Amniotic stem cell (primary cell): ENCODE measurements at regions not wholly inside any gene's neighbourhood (a gene's known extent, or its start where the extent isn't known, plus 50 kb on each side); places are given as distances from the start of the nearest gene placed in this dataset.

Experiments
- DNase-seq: peaks from one replicate; lab custom pipeline; 2025; lab: John Stamatoyannopoulos, UW

GRCh38 chr14:44010071-44010470 lies 497.0 kb downstream of the FSCB start:
- DNase-seq = no peak

- DNase-seq = no peak
Measured at GRCh38 chr14:44009642-44010041, 497.4 kb downstream of the FSCB start.

DNA sequence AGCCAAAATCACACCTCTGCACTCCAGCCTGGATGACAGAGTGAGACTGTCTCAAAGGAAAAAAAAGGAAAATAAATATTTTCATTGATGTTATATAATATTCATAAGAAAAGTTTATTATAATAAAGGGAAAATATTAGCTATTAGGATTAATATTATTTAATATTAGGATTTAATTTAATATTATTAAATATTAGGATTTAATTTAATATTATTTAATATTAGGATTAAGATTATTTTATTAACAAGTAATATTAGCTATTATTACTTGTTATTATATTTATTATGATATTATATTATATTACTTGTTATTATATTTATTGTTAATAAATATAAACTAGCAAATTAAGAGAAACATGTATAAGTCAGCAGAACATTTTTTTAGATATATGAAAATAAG lies 518.1 kb downstream of the FSCB start:
- DNase-seq = no peak

- no peak for DNase-seq
Measured at GRCh38 chr14:43983721-43984120, 523.4 kb downstream of the FSCB start.

GRCh38 chr14:43981135-43981768 lies 525.8 kb downstream of the FSCB start:
- DNase-seq = no peak

GRCh38 chr14:43956741-43957140 lies 550.3 kb downstream of the FSCB start:
- no peak for DNase-seq

GRCh38 chr14:43949400-43949799 lies 557.7 kb downstream of the FSCB start:
- DNase-seq = no peak

GRCh38 chr14:43939836-43940235 lies 567.2 kb downstream of the FSCB start:
- no peak for DNase-seq

DNA sequence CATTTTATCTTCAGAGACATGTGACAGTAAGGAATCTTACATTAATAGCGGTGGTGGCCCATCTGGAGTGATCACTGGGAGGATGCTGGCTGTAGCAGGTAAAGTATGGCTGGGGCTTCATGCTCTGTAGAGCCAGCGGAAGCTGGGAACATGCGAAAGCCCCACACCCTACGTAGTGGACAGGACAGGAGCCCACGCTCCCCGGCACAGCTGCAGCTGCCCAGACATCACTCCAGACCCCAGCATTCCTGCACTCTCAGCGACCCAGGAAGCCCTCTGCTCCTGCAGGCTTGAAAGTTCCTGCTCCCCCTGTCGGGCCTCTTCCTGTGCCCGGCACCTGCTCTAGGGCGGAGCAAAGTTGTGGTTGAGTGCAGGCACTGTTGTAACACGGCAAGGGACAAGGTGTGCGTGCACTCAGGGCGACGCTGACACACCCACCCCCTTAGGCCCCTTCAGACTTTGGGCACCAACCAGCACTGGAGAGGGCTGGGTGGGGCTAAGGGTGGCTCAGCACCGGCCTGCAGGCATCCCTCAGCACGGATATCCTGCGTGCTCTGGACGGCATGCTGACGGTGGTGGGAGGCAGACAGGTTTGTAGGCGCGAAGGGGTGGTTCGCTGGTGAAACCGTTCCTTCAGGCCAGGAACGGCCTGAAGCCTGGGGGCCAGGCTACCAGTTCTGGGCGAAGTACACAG lies 568.3 kb downstream of the FSCB start:
- no peak for DNase-seq

- no peak for DNase-seq
Measured at GRCh38 chr14:43937001-43937400, 570.1 kb downstream of the FSCB start.

DNA sequence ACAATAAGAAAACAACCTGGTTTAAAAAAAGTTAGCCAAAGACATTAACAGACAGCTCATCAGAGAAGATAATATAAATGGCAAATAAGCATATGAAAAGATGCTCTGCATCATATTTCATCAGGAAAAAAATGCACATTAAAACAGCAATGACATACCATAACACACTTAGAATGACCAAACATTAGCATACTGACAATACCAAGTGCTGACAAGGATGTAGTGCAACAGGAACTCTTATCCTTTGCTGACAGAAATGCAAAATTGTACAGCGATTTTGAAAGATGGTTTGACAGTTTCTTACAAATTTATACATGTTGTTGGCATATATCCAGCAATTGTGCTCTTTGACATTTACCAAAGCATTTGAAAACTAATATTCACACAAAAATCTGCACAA lies 573.0 kb downstream of the FSCB start:
- no peak for DNase-seq

GRCh38 chr14:43914041-43914693 lies 592.9 kb downstream of the FSCB start:
- no peak for DNase-seq

DNA sequence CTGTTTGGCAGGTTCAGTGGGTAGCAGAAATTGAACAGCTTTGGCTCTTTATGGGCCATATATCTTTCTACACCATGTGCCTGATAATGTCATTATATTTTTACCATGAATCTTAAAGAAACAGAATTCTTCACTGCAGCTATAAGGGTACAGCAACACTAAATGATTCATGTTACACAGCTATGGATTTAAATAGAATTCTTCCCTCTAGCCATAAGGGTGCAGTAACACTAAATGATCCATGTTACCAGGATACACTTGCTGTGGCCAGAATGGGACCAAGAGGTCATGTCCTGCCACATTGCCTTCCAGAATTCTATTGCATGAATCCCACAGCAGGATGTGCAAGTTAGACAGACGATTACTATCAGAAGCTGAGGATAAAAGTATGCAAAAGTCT lies 603.9 kb downstream of the FSCB start:
- no peak for DNase-seq

DNA sequence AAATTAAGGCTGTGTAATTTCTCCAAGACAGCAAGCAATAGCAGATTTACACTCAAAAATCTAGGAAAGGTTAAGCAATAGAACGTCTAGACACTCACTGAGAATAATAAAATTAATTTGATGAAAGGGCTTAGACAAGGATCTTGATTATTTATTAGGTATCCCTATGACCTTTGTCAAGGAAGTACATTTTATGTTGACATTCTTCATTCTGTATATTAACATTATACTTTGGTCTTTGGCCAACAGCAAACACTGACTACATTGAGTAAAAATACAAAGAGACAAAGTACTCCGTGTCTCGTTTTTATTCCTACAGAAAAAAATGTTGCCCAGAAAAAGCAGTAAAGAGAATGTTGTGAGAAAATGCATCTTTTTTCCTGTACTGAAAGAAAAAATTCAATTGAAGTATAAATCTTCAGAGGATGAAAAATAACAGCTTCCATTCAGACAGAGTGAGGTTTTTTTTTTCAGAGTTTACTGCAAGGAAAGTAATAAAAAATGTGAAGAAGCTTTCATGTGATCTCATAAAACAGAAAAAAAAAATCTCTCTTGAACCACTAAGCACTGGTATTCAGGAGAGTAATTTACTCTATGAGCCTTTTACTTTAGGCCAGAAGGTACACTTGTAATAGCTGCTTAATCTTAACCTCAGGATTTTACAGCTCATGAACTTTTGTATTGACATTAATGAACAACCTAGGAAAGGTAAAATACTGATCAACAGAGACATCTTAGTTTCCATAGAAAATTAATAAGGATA lies 605.0 kb downstream of the FSCB start:
- DNase-seq = no peak

DNA sequence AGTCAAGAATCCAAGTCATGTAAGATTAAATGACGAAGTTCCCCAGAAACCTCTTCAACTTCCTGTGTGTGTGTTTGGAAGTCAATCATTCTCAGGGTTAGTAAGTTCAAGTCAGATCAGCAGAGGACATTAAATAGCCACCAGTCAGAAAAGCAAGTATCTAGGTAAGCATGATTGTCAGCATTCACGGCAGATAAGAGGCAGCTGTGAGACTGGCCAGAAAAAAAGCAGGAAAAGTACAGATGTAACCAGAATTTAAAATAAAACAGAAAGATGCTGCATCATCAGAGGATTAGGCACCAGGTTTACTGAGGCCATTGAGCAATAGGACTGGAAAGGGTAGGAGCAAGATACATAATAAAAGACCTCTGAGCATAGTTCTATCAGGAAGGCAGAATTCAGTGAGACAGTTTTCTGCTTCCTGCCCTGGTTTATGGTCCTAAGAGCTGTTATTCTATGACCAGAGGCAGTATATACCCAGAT lies 606.9 kb downstream of the FSCB start:
- DNase-seq = no peak

- DNase-seq = no peak
Measured at GRCh38 chr14:43898687-43899086, 608.4 kb downstream of the FSCB start.

DNA sequence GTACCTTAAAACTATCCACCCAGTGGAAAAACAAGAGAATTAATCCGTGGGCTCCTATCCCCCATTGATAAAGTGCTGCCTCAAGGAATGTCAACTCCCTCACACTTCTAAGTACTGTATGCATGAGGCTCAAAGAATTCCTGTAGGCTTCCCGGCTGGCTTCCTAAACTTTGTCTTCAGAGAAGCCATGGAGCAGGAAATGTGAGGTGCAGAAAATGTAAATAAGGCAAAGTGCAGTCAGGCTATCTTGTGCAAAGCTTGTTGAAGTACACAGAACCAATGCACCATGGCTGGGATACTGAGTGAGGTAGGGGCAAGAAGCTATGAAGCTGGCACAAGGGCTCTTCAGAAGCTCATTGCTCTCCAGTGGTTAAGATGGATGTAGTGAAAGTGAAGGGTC lies 611.0 kb downstream of the FSCB start:
- no peak for DNase-seq

GRCh38 chr14:43894534-43894933 lies 612.5 kb downstream of the FSCB start:
- no peak for DNase-seq

DNA sequence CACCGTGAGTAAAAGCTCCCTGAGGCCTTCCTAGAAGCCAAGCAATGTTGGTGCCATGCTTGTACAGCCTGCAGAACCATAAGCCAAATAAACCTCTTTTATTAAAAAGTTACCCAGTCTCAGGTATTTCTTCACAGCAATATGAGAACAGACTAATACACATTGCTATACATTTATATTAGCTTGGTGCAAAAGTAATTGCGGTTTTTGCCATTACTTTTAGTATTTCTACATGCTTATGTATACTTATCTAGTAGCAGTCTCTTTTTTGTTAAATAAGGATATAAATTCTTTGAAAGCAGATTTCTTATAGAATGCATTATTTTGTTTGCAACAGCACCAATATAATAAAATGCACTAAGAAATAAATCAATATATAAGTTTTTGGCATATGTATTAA lies 619.6 kb downstream of the FSCB start:
- no peak for DNase-seq

- no peak for DNase-seq
Measured at GRCh38 chr14:43877351-43877960, 629.6 kb downstream of the FSCB start.

DNA sequence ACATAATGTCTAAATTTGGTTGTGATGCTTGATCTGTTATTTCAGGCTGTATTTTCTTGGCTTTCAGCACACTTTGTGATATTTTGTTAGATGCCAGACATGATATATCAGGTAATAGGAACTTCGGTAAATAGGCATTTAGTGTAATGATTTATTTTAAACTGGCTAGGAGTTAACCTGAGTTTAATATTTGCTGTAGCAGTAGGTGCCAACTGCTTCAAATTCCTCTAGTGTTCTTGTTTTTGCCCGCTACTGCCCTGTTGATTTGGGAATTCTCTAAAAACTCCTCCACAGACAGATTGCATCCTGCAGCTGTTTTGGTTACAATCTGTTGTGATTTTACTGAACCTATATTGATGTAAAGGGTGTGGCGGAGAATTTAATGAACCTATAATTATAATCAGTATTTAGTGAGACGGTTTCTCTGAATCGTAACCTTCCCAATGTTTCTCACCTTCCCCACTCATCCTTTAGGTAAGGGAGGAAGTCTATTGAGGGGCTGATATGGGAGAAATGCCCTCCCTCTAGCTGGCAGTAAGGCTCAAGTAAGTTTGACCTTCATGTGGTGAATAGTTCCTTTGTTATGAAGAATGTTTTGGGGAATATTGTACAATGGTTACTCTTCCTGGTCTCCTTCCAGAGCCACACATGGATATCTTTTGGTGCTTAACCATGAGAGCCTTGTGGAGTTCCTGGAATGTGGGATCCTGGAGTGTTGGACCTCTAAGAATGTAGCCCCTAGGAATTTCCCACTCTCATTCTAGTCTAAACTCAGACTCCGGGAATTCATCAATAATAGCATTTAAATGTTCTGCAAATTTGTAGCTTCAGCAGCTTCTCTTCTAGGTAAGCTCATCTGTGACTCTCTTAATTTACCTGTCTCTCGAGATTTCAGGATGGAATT lies 634.1 kb downstream of the FSCB start:
- DNase-seq = no peak
